ENCODE measurements at regions not wholly inside any gene's neighbourhood (a gene's known extent, or its start where the extent isn't known, plus 50 kb on each side); places are given as distances from the start of the nearest gene placed in this dataset.

GRCh38 chr7:106358103-106358663 is 73.4 kb upstream of the NAMPT start:
- no peak for ATAC-seq

DNA sequence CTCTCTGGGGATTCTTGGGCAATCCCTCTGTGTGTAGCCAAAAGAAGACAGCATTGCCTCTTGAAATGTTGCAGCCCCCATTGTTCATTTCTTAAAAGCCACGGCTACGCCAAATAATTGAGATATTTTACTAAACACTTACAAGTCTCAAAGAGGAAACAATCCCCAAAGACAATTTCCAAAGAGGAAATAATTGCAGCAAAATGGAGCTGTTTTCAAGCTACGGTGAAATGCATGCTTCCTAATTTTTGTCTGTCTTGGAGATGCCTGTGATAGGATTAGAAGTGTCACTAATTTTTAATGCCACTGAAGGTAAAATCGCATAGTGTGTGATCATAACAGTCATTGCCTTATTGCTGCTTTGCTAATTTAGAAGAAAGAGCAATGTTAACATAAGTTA is 72.9 kb upstream of the NAMPT start:
- no peak for TF ChIP-seq ZC3H10 (CRISPR knock-in tag; IDR thresholded peaks at IDR 0.05)
- TF ChIP-seq ESRRG (CRISPR knock-in tag; IDR thresholded peaks at IDR 0.05) = no peak
- no peak for ATAC-seq

More at GRCh38 chr7:106358103-106358663, 73.4 kb upstream of the NAMPT start:
- TF ChIP-seq ISL1 (CRISPR knock-in tag; IDR thresholded peaks at IDR 0.05) (no peak), BACH2 (CRISPR knock-in tag; IDR thresholded peaks at IDR 0.05; ENCODE audit: borderline replicate concordance) (no peak), TCF4 (CRISPR knock-in tag; IDR thresholded peaks at IDR 0.05; ENCODE audit: borderline replicate concordance) (no peak), GLIS3 (CRISPR knock-in tag; IDR thresholded peaks at IDR 0.05) (no peak), ZC3H10 (CRISPR knock-in tag; IDR thresholded peaks at IDR 0.05) (no peak)

DNA sequence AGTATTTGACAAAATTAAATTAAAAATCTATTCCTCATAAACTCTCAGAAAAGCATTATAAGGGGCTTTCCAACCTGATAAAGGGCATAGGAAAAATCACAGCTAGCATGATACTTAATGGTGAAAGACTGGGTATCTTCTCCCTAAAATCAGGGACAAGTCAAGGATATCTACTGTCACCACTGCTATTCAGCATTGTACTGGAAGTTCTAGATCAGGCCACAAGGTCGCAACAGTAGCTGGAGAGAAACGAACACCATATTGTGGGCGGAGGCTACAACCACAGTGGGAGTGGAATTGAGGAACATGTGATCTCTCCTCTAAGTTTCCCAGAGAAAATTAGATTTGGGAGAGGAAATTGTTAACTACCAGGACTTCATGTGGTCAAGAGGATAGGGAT is 70.0 kb upstream of the NAMPT start:
- no peak for ATAC-seq
- TF ChIP-seq TOX (CRISPR knock-in tag; IDR thresholded peaks at IDR 0.05; ENCODE audit: borderline replicate concordance) (no peak), ZFP30 (CRISPR knock-in tag; IDR thresholded peaks at IDR 0.05) (no peak), OSR1 (CRISPR knock-in tag; IDR thresholded peaks at IDR 0.05) (no peak), ZNF565 (CRISPR knock-in tag; conservative IDR thresholded peaks at IDR 0.05; ENCODE audit: low read depth) (no peak), ZNF70 (CRISPR knock-in tag; IDR thresholded peaks at IDR 0.05) (no peak), CSRNP3 (CRISPR knock-in tag; IDR thresholded peaks at IDR 0.05) (no peak), ESRRG (CRISPR knock-in tag; IDR thresholded peaks at IDR 0.05) (no peak), PATZ1 (CRISPR knock-in tag; IDR thresholded peaks at IDR 0.05; ENCODE audit: borderline replicate concordance) (no peak)
- TF ChIP-seq, protein P1, sequence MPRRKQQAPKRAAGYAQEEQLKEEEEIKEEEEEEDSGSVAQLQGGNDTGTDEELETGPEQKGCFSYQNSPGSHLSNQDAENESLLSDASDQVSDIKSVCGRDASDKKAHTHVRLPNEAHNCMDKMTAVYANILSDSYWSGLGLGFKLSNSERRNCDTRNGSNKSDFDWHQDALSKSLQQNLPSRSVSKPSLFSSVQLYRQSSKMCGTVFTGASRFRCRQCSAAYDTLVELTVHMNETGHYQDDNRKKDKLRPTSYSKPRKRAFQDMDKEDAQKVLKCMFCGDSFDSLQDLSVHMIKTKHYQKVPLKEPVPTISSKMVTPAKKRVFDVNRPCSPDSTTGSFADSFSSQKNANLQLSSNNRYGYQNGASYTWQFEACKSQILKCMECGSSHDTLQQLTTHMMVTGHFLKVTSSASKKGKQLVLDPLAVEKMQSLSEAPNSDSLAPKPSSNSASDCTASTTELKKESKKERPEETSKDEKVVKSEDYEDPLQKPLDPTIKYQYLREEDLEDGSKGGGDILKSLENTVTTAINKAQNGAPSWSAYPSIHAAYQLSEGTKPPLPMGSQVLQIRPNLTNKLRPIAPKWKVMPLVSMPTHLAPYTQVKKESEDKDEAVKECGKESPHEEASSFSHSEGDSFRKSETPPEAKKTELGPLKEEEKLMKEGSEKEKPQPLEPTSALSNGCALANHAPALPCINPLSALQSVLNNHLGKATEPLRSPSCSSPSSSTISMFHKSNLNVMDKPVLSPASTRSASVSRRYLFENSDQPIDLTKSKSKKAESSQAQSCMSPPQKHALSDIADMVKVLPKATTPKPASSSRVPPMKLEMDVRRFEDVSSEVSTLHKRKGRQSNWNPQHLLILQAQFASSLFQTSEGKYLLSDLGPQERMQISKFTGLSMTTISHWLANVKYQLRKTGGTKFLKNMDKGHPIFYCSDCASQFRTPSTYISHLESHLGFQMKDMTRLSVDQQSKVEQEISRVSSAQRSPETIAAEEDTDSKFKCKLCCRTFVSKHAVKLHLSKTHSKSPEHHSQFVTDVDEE (CRISPR knock-in tag; IDR thresholded peaks at IDR 0.05) = no peak

DNA sequence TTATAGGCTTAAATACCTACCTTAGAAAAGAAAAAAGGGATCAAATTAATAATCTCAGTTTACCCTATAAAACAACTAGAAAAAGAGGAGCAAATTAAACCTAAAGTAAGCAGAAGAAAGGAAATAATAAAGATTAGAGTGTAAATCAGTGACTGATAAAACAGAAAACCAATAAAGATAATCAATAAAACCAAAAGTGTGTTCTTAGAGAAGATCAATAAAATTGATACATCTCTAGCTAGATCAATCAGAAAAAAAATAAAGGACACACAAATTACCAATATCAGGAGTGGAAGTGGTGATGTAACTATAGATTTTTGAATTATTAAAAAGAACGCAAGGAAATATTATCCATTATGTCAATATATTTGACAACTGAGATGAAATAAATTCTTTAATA is 69.2 kb upstream of the NAMPT start:
- ATAC-seq = no peak
- TF ChIP-seq TOX (CRISPR knock-in tag; IDR thresholded peaks at IDR 0.05; ENCODE audit: borderline replicate concordance) = no peak
- TF ChIP-seq ARNTL (CRISPR knock-in tag; IDR thresholded peaks at IDR 0.05; ENCODE audit: borderline replicate concordance, low read depth) = no peak
- no peak for TF ChIP-seq RARB (CRISPR knock-in tag; IDR thresholded peaks at IDR 0.05)
- no peak for TF ChIP-seq CREB5 (CRISPR knock-in tag; IDR thresholded peaks at IDR 0.05; ENCODE audit: low read depth)
- TF ChIP-seq ZC3H10 (CRISPR knock-in tag; IDR thresholded peaks at IDR 0.05) = no peak
- TF ChIP-seq PPARA (CRISPR knock-in tag; IDR thresholded peaks at IDR 0.05; ENCODE audit: borderline replicate concordance) = no peak
- TF ChIP-seq ZNF8 (CRISPR knock-in tag; IDR thresholded peaks at IDR 0.05) = no peak
- no peak for TF ChIP-seq CSDC2 (CRISPR knock-in tag; IDR thresholded peaks at IDR 0.05)
- TF ChIP-seq ZNF70 (CRISPR knock-in tag; IDR thresholded peaks at IDR 0.05) = no peak
- TF ChIP-seq PATZ1 (CRISPR knock-in tag; IDR thresholded peaks at IDR 0.05; ENCODE audit: borderline replicate concordance) = no peak
- TF ChIP-seq, protein P2, sequence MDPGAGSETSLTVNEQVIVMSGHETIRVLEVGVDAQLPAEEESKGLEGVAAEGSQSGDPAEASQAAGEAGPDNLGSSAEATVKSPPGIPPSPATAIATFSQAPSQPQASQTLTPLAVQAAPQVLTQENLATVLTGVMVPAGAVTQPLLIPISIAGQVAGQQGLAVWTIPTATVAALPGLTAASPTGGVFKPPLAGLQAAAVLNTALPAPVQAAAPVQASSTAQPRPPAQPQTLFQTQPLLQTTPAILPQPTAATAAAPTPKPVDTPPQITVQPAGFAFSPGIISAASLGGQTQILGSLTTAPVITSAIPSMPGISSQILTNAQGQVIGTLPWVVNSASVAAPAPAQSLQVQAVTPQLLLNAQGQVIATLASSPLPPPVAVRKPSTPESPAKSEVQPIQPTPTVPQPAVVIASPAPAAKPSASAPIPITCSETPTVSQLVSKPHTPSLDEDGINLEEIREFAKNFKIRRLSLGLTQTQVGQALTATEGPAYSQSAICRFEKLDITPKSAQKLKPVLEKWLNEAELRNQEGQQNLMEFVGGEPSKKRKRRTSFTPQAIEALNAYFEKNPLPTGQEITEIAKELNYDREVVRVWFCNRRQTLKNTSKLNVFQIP (CRISPR knock-in tag; IDR thresholded peaks at IDR 0.05; ENCODE audit: borderline replicate concordance, low read depth) = no peak
- TF ChIP-seq GLIS3 (CRISPR knock-in tag; IDR thresholded peaks at IDR 0.05) = no peak
- TF ChIP-seq SNAI2 (CRISPR knock-in tag; IDR thresholded peaks at IDR 0.05) = no peak
- no peak for TF ChIP-seq ZFP3 (CRISPR knock-in tag; IDR thresholded peaks at IDR 0.05)
- no peak for TF ChIP-seq TCF4 (CRISPR knock-in tag; IDR thresholded peaks at IDR 0.05; ENCODE audit: borderline replicate concordance)
- TF ChIP-seq CSRNP3 (CRISPR knock-in tag; IDR thresholded peaks at IDR 0.05) = no peak
- no peak for TF ChIP-seq ISL1 (CRISPR knock-in tag; IDR thresholded peaks at IDR 0.05)
- no peak for TF ChIP-seq ZFP30 (CRISPR knock-in tag; IDR thresholded peaks at IDR 0.05)
- TF ChIP-seq BACH2 (CRISPR knock-in tag; IDR thresholded peaks at IDR 0.05; ENCODE audit: borderline replicate concordance) = no peak

Measured in SK-N-SH treated with all-trans-retinoic acid at 6 μM for 48 hours (cell line).